ENCODE measurements at regions not wholly inside any gene's neighbourhood (a gene's known extent, or its start where the extent isn't known, plus 50 kb on each side); places are given as distances from the start of the nearest gene placed in this dataset.

DNA sequence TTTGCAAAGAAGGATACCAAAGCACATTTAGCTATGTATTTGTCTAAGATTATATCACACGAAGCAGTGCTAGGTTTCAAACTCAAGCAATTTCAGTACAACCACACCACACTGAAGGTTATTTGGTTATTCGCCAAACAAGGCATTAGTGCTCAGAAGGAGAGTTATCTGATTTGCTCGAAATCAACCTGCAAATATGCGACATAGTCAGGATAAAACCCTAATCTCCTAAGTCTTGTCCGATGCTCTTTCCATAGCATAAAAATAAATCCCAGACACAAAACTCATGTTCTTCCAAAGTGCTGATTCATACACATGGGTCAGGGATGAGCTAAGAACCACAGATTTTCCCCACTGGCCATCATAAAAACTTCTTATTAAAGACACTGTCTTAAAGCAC lies 1288.0 kb upstream of the SORCS1 start:
- DNase-seq = no peak

DNA sequence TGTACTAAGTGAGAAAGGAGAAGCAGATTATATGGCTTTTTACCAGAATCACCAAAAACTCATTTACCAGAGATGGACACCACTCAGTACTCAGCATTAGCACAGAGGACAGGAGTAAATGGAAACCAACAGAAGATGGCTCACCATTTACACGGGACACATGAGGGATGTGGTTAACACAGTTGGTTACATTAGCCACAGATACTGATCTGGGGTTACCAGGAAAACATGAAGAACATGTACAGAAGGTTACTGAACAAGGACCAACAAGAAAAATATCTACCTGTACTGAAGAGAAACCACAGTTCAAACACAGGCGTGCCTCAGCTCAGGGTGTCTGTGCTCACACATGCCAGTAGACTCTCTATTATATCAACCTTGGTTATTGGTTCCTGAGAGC lies 1285.8 kb upstream of the SORCS1 start:
- DNase-seq = no peak

- no peak for DNase-seq
Measured at GRCh38 chr10:108445746-108446145, 1281.2 kb upstream of the SORCS1 start.

DNA sequence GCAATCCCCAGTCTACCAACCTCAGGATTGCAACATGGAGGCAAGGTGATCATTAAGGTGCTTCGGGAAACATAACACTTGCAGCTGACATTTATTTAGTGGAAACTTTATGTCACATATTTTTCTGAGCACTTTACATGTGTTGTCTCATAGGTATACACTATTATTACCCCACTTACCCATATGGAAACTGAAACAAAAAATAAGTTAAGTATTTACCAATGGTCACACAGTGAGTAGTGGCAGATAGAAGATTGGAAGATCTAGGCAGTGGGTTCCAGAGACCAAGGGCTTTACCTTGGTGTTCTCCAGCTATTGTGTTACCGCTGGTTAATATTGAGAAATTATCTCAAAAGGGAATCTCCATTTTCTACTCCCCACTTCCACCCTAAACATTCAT lies 1279.1 kb upstream of the SORCS1 start:
- DNase-seq = no peak

- DNase-seq = no peak
Measured at GRCh38 chr10:108439397-108439796, 1274.9 kb upstream of the SORCS1 start.

GRCh38 chr10:108436096-108436495 lies 1271.6 kb upstream of the SORCS1 start:
- DNase-seq = no peak

- no peak for DNase-seq
Measured at GRCh38 chr10:108434559-108435252, 1270.2 kb upstream of the SORCS1 start.

DNA sequence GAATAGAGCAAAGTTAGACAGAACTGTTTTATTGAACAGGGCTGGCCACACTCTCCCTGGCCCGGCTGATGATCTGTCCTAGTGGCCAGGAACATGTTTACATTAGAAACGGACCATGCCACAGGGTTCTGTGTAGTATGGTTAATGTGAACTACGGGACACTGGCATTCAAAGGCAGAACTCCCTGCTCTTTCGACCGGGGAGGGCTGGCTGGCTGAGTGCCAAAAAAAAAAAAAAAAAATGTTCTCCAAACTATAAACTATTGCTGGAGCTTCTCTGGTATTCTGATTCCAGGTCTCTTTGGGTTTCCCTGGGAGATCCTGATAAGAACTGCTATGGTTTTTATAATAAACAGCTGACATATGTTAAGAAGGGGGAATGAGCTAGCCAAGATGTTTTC lies 1262.6 kb upstream of the SORCS1 start:
- DNase-seq = no peak

- DNase-seq = no peak
Measured at GRCh38 chr10:108425283-108425964, 1260.9 kb upstream of the SORCS1 start.

DNA sequence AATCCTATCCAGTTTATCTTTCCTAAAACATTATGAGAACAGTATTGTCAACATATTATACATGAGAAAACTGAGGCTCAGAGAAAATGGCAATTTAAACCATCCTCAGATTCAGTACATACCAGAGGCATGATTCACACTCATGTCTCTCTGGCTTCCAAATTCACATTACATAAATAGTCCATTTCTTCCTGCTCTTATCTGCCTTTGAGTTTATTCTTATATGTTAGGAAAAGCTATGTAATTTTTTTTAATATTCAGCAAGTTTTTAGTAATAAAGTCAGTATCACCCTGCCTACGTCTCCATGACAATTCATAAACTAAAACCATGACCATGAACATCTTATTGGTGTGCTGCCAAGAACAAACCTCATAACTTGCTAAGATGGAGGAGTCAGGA lies 1260.2 kb upstream of the SORCS1 start:
- no peak for DNase-seq

DNA sequence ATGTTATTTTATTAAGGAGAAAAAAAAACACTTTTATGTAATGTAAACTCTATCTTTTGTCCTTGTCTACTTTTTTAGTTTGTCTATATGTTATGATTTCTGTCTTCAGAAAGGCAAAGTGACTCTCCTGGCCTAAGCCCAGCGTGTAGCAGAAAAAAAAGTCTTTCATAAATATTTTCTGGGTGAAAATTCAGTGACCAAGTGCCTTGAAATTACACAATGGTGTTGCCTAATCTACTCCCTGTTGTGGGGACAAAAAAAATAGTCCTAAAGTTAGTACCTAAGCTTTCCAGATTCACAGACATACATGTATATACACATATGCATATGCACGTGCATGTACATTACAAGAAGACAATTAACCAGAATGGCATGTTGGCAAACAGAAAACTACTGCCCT lies 1257.8 kb upstream of the SORCS1 start:
- no peak for DNase-seq

GRCh38 chr10:108421266-108421665 lies 1256.8 kb upstream of the SORCS1 start:
- no peak for DNase-seq

GRCh38 chr10:108413954-108414353 lies 1249.4 kb upstream of the SORCS1 start:
- DNase-seq = no peak

- no peak for DNase-seq
Measured at GRCh38 chr10:108412323-108412722, 1247.8 kb upstream of the SORCS1 start.

DNA sequence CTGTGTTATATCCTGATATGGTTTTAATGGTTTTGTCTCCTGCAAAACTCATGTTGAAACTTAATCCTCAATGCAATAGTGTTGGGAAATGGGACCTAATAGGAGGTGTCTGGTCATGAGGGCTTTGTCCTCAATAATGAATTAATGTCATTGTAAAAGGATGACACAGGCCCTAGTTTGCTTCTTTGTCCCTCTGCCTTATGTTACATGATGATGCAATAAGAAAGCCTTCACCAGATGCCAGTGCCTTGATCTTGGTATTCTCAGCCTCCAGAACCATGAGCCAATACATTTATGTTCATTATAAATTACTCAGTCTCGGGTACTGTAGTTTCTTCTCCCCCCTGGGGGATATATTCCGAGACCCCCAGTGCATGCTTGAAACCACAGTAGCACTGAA lies 1247.4 kb upstream of the SORCS1 start:
- DNase-seq = no peak

DNA sequence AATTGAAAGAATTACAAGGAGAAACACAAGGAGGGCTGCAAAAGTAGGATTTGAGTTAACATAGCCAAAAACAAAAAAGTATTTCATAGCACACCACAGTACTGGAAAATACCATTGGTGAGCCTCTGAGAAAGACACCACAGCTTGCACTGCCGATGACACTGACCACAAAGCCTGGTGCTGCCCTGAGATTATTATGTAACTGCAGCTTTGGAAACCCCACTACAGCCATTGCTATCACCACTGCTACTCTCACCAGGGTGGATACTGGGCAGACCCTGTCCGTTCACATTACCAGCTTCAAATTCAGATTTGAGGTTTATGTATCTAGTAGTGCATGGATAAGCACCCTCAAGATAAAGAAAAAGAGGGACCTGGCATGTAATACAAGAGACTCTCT lies 1246.7 kb upstream of the SORCS1 start:
- no peak for DNase-seq

DNA sequence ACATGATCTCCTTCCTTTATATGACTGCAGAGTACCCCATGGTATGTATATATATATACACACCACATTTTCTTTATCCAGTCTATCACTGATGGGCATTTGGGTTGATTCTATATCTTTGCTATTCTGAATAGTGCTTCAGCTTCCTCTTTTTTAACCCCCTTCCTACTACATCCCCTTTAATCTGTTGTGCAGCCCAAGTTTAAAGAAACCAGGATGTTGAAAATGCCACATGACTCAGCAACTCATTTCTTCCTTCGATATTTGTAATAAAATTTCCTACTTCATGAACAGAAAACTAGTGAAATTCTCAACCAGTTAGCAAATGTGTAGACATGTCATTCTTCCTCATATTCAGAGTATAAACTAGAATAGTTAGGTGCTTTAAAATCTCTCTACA lies 1245.7 kb upstream of the SORCS1 start:
- no peak for DNase-seq

GRCh38 chr10:108409306-108409705 lies 1244.8 kb upstream of the SORCS1 start:
- no peak for DNase-seq

GRCh38 chr10:108404155-108404554 lies 1239.6 kb upstream of the SORCS1 start:
- no peak for DNase-seq

DNA sequence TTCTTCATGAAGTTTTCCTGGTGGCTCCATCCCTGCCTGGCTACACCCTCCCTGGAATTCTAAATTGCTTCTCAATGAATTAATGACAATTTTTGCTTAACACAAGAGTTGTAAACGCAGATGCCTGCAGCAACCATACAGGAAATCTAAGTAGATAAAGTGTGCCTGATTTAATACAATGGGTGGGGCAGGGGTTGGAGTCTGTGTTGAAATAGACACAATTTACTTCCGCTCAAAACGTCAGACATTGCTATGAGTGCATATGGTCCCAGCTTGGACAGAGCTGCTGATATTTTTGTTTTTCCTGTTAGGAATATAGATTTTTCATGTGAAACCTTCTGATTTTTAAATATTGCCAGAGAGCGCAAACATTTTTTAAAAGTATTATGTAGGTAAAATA lies 1235.0 kb upstream of the SORCS1 start:
- DNase-seq = no peak

DNA sequence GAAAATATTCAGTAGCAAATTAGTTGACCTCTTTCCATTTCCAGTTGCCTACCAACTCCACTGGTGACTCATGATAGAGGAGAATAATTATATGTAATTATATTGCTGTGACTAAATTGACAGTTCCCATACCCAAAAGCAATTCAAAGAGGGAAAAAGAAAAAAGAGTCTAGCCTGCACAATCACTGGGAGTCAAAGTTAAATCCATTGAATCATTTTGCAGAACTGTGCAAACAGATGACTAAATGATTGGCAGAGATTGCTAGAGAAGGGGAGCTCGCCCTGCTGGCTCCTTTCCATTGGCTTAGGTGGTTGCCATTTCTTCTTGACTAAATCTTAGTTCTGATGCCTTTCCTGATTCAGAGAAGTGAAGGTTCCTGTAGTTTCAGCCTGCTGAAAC lies 1228.6 kb upstream of the SORCS1 start:
- DNase-seq = no peak

DNA sequence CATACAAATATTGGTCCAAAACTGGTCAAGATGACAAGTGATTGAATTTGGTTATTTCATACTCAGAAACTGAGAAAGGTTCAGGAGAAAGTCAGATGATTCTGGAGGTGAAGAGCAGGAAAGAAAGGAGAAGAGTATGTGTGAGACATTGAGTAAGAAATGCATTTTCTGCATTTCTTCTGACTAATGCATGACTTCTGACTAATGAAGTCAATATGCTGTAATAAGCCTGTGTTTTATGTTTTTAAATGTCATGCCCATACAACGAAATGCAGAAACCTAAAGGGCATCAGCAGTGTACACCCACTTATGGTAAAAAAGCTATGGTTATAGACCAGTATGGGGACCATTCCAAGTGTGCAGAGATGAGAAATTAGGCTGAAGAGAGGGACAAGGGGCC lies 1227.8 kb upstream of the SORCS1 start:
- no peak for DNase-seq

GRCh38 chr10:108388706-108389105 lies 1224.2 kb upstream of the SORCS1 start:
- no peak for DNase-seq

GRCh38 chr10:108385963-108386362 lies 1221.5 kb upstream of the SORCS1 start:
- DNase-seq = no peak

- DNase-seq = no peak
Measured at GRCh38 chr10:108384378-108384777, 1219.9 kb upstream of the SORCS1 start.
